SH-SY5Y (cell line): ENCODE measurements at regions not wholly inside any gene's neighbourhood (a gene's known extent, or its start where the extent isn't known, plus 50 kb on each side); places are given as distances from the start of the nearest gene placed in this dataset.

Source experiments
- GATA2 ChIP-seq: IDR thresholded peaks from 2 replicates; pipeline ENCODE4 v1.6.1; 2011; ENCODE audit warnings: mild to moderate bottlenecking, low read depth, low read length
- GATA3 ChIP-seq: IDR thresholded peaks from 2 replicates; pipeline ENCODE4 v1.6.1; 2011; ENCODE audit warnings: low read depth, mild to moderate bottlenecking, low read length, moderate library complexity

DNA sequence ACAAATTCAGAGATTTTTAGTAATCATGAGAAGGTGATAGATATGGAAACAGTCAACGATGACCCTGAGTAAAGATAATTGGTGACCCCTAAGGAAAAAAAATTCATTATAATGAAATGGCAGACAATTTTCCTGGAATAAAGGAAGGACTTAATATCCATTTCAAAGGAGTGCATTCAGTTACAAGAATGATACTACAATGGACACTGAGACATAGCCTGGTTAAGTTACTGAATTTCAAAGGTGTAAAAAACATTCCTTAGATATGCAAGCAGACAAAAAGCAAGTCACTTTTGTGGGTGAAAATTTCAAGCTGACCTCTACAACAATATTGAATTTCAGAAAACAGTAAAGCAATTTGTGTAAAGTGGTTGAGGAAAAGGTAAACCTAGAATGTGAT lies 1012.5 kb upstream of the SEMA6A start:
- no peak for TF ChIP-seq GATA3
- TF ChIP-seq GATA2, result no peak
